ENCODE measurements at regions not wholly inside any gene's neighbourhood (a gene's known extent, or its start where the extent isn't known, plus 50 kb on each side); places are given as distances from the start of the nearest gene placed in this dataset.
A peak's percentile ranks its signal among the peaks of the same experiment; 100 is the strongest.

GRCh38 chr10:78576276-78576675 is 492.5 kb upstream of the ZMIZ1 start:
- DNase-seq, result no peak

GRCh38 chr10:78577712-78578111 is 491.1 kb upstream of the ZMIZ1 start:
- peak in 1 of 2 donors; percentile 11 for DNase-seq

GRCh38 chr10:78578929-78579328 is 489.8 kb upstream of the ZMIZ1 start:
- DNase-seq, result peak in 1 of 2 donors; percentile 34

- DNase-seq, result no peak
These were observed 489.2 kb upstream of the ZMIZ1 start for GRCh38 chr10:78579576-78579975.

GRCh38 chr10:78579995-78580394 is 488.8 kb upstream of the ZMIZ1 start:
- DNase-seq, result no peak

- DNase-seq, result no peak
These were observed 487.6 kb upstream of the ZMIZ1 start for GRCh38 chr10:78581133-78581694.

- DNase-seq, result no peak
These were observed 486.2 kb upstream of the ZMIZ1 start for GRCh38 chr10:78582540-78582939.

GRCh38 chr10:78584266-78584665 is 484.5 kb upstream of the ZMIZ1 start:
- DNase-seq, result no peak

- no peak for DNase-seq
These were observed 484.1 kb upstream of the ZMIZ1 start for GRCh38 chr10:78584681-78585080.

GRCh38 chr10:78585952-78586351 is 482.8 kb upstream of the ZMIZ1 start:
- DNase-seq, result no peak

- DNase-seq, result no peak
These were observed 480.5 kb upstream of the ZMIZ1 start for GRCh38 chr10:78588194-78588811.

- no peak for DNase-seq
These were observed 479.1 kb upstream of the ZMIZ1 start for GRCh38 chr10:78589687-78590086.

GRCh38 chr10:78591066-78591465 is 477.7 kb upstream of the ZMIZ1 start:
- no peak for DNase-seq

- DNase-seq, result no peak
These were observed 474.1 kb upstream of the ZMIZ1 start for GRCh38 chr10:78594559-78595268.

- no peak for DNase-seq
These were observed 473.5 kb upstream of the ZMIZ1 start for GRCh38 chr10:78595269-78595619.

GRCh38 chr10:78596556-78596955 is 472.2 kb upstream of the ZMIZ1 start:
- no peak for DNase-seq

GRCh38 chr10:78597796-78598555 is 470.8 kb upstream of the ZMIZ1 start:
- DNase-seq, result no peak

- no peak for DNase-seq
These were observed 469.5 kb upstream of the ZMIZ1 start for GRCh38 chr10:78599122-78599853.

GRCh38 chr10:78600121-78600665 is 468.6 kb upstream of the ZMIZ1 start:
- no peak for DNase-seq

GRCh38 chr10:78600740-78601139 is 468.0 kb upstream of the ZMIZ1 start:
- DNase-seq, result no peak

GRCh38 chr10:78602201-78602932 is 466.4 kb upstream of the ZMIZ1 start:
- DNase-seq, result no peak

GRCh38 chr10:78604286-78604685 is 464.5 kb upstream of the ZMIZ1 start:
- no peak for DNase-seq

Measured in CD4-positive, alpha-beta T cell treated with Interferon alpha-2 for 1 hour (primary cell).